Stimulated activated CD8-positive, alpha-beta memory T cell treated with anti-CD3 and anti-CD28 coated beads, Interleukin-2, amount 100 ng/mL, for 48 hours (primary cell): ENCODE measurements at regions not wholly inside any gene's neighbourhood (a gene's known extent, or its start where the extent isn't known, plus 50 kb on each side); places are given as distances from the start of the nearest gene placed in this dataset.

Source experiments
- DNase-seq, 2 donors: peaks; one replicate each; pipeline ENCODE4 v3.0.0-alpha.2; 2020; ENCODE audit warnings: low read depth in 2 of 2

DNA sequence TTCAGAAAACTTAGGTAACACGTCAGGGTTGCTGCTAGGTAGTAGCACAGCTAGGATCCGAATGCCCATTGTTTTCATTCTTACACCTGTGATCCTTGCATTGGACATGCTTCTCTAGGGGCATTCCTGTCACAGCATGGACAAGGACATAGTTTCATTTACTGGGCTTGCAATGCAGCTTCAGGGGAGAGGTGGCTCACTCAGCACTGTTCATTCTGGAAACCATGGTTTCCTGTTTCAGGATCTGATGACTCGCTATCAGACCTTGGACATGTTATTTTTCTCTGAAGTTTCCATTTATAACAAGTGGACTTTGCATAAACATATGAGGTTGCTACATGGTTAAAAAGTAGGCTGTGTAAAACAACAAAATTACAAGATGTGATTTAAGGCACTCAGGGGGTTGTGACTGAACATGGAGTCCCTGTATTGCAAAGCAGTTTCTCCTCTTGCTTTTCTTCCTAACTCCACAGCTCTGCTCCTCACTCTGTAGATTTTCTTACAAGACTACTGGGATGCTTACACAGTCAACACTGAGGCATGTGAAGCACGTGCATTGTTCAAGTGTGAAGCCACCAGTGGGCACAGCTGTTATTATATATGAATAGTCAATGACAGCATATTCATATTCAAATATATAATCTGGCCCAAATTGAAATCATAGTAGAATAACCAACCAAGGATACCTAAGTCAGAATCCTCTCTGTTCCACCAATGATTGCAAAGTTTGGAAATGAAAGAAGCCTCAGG is 66.1 kb upstream of the STK32A start:
- no peak for DNase-seq

DNA sequence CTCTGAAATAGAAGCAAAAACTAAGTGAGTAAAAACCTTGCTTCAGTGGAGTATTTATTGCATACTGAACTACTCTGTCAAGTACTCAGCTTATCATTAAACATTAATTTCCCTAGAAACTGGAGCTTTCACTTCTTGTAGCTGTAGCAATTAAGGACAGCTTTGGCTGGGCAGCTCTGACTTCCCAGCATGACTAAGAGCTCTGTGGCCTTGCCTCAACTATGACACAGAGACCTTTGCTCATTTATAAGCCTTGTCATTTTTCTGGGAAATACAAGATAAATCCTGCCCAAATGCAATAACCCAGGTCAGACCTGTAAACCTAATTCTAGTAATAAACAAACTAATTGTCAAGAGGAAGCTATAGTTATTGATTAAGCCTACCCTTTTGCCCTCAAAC is 65.4 kb upstream of the STK32A start:
- no peak for DNase-seq

DNA sequence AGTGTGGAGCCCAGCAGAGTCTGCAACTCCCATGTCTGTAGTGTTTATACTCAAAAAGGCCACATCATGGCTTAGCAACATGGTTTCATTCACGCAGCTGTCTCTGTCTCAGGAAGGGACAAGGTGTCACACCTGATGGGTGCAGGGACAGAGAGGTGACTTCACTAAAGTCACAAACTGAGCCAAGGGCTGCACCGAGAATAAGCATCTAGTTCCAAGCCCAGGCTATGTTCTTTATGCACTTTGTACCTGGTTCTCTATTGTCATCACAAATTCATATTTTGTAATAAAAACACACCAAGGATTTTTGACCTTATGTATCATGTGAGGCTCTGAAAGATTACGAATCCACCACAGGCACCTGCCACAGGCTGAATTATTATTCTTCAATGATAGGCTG is 64.9 kb upstream of the STK32A start:
- no peak for DNase-seq

DNA sequence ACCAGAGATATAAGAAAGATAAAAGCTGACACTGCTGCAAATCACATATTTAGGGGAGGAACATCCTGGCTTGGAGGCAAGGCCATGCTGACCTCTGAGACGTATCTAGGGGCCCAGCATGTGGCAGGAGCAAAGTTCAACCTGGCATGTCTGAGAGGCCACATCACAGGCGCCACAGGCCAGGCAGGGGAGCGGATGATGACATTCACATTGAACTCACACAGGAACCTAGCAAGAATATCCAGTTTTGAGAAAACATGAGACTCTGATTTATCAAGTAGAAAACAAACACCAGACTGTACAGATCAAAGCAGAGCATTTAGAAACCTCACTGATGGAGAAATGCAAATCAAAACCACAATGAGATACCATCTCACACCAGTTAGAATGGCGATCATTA is 64.2 kb upstream of the STK32A start:
- no peak for DNase-seq

DNA sequence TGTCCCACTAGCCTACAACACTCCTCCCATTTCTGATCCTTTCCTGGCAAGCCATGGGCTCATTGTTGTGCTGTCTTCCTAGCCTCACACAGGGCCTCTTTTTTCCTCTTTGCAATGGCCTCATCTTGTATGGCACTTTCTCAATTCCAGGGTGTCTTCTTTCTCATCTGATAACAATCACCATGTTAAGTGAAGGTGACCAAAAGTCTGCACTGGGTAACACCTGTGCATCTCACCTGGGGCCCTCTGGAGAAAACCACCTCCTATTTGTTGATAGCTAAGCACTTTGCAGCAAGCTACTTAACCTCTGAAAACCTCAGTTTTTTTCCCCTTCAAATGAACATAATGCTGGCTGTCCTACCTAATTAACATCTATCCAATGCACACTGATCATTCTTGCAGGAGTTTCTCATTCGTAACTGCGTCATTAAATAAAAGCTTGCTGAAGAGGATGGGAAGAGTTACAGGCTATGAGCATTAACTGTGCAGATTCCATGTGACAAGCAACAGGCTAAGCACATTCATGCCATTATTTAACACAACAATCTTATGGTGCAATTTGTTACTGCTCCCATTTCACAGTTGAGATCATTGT is 60.1 kb upstream of the STK32A start:
- no peak for DNase-seq

DNA sequence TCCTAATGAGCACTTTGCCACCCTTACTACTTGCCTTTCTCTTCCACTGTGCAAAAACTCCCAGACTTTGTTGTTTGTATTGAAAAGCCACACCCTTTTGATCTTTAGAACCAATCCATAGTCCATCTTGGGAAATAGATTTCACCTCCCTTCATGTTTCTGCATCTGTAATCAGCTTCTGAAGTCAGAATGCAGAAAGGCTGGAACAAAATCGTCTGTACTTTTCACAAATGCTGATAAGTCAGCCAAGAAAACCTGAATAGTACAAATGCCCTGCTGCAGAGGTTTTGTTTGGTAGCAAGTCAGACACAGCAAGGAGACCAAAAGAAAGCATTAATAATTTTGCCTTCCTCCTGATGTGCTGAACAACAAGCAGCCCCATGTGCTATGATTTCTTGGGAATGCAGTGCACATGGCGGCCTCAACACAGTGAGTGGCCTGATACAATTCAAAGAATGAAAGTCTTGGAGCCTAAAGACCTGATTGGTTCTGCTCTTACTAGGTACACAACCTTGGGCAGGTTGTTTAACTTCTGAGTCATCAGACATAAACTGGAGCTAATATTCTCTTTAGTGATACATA is 59.2 kb upstream of the STK32A start:
- no peak for DNase-seq

DNA sequence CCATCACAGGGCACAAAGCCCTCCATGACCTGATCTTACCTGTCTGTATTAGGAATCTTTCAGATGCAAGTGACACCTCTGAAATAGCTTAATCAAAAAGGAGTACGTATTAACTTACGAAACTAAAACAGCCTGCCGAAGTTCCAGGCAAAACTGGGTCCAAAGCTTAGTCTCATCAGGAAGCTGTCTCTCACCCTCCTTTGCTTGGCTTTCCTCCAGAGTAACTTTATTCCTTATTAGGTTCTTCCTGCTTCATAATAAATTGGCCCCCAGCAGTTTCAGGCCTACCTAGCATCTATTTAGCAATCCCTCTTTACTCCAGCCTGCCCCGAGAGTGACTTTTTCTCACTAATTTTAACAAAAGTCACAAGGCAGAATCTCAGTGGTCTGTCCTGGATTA is 58.4 kb upstream of the STK32A start:
- DNase-seq, result no peak

DNA sequence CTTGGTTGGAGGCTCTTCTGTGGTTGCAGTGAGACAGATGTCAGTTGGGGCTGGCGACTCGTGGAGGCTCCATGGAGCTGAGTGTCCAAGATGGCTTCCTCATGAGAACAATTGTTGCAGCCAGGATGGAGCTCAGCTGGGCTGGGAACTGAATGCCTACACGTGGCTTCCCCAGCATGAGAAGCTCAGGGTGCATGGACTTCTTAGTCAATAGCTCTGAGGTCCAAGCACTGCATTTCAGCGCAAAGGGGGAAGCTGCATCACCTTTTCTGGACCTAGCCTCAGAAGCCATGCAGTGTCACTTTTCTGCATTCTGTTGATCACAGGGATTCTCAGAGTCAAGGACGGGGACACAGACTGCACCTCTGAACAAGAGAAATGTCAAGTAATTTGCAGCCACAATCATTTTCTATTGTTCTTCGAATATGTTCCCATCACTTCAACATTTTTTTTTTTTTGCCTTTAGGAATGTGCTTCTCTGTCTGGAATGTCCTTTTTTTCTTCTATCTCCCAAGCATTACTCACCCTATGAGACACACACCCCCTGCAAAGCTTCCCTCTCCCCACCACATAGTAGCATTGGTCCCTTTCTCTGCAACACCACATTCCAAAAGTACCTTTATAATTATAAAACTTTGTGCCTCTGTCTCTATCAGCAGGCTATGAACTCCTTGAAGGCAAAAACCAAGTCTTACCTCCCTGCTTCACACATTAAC is 57.5 kb upstream of the STK32A start:
- no peak for DNase-seq

DNA sequence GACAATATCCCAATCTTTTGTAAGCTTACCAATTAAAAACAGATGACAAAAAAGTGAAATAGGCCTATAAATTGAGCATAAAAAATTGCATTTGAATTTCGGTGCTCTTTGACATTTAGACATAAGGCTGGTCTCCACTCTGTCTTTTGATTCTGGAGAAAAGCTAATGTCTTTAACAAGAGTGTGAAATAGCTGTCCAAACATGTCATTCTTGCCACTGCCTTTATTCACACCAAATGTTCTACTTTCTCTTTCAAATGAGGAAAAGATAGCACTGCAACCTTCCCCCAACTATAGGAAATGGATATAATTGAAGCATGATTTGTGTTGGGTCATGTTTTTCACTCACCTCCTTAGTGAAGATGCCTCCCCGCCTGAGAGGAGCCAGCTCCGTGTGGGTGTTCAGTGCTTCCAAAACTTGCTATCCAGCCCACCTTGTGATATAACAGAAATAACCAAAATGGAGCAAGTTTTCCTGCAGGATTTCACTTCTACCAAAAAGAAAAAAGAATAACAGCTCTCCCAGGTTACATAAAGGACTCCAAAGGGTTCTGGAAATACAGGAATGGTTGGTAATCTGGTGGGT is 55.2 kb upstream of the STK32A start:
- DNase-seq, result no peak

DNA sequence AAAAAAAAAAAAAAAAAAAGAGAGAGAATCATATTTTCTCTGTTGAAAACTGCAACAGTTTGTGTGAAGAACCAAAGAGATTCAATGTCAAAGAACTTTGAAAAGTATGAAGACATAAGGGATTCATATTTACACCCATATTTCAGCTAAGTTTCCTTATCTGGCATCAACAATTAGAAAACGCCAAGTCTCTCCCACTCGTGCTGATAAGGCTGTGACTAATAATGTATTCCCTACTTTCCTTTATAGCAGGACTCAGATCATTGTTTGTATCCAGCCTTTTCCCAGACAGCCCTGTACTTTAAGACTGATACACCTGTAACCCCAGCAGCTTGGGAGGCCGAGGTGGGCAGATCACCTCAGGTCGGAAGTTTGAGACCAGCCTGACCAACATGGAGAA is 54.1 kb upstream of the STK32A start:
- DNase-seq, result no peak
